GM18517 (cell line): ENCODE measurements at regions not wholly inside any gene's neighbourhood (a gene's known extent, or its start where the extent isn't known, plus 50 kb on each side); places are given as distances from the start of the nearest gene placed in this dataset.
"Not testable (repeated sequence)": the region's sequence is repeated elsewhere in the genome, so short reads cannot be mapped to it uniquely, and the experiment has no call there.

ENCODE experiments used
- ATAC-seq: cut with Tn5 transposase; IDR thresholded peaks from one replicate; pipeline ENCODE4 v1.9.1; 2021; ENCODE audit warnings: mild to moderate bottlenecking, moderate library complexity; ENCODE audit not compliant: unreplicated experiment

DNA sequence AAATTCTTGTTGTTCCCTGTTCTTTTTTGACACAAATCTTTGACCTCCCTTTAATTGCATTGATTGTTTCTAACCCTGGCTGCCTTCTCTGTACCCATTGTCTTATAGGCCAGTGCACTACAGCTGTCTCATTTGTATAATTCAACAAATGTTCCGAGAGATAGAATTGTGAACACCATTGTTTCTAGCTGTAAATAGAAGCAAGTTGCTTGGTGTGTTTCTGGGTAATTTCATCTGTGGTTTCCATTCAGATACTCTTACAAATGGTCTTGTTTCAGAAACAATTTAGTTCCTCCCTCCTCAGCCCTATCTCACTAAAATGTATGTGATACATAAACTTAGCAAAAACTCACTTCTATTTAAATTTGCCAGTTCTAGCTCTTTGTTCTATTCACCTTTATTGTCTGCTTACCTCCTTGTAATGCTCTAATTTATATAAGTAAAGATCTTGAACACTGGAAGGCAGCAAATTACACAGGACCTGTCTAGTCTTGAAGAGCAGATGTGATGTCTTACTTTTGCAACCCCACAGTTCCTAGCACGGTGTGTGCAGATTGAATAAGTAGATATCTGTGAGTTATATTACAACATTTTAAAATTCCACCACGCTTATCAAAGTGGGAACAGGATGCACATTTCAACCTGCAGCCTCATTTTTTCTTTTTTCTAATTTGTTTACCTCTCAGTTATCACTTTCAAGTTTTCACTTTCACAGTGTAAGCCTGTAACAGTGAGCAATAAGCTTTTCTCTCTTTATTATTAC, 515.6 kb upstream of the ZP4 start:
- no peak for ATAC-seq

DNA sequence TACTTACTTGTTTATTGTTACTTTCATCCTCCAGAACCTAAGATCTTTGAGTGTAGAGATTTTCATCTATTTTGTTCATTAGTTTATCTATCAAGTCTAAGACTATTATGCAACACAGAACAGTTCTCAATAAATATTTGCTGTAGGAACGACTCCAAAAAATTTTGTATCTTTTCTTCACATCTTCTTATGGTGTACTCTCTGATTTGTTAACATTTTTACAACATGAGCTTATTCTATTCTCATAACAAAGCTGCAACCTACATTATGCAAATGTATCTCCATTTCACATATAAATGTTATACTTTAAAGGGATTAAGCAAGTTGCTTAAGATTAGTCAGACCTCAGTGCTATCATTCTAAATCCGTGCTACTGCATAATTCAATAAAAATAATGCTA, 514.2 kb upstream of the ZP4 start:
- no peak for ATAC-seq

DNA sequence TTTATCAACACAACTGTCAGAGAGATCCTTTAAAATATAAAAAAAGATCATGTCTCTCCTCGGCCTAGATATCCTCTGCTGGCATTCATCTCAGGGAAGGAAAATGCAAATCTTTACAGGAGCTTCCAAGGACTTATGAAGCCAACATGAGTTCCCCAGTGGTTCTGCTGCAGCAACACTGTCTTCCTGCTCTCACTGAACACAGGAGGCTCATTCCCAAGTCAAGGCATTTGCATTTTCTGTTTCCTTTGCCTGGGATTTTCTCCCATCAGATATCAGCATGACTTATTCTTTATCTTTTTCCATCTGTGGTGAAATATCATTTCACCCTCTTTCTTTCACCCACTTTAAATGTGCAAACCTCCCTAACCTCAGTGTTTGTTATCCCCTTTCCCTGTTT, 513.8 kb upstream of the ZP4 start:
- ATAC-seq, result no peak

DNA sequence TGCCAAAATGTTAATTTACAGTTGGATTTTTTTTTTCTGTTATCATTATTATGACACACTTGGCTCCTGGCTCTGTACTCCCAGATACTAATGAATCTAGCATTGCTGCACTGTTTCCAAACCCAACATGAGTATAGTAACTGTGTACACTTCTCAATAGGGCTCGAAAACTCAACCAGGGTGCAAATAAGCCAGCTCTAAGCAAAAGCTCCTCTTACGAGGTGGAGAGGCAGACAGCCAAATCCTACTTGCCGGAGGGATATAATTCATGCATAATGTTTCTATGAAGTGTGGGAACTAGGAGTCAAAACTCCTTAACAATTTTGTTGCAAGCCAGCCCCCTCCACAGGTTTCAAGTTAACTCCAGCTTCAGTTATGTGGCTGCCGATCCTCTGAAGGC, 510.4 kb upstream of the ZP4 start:
- ATAC-seq, result no peak

DNA sequence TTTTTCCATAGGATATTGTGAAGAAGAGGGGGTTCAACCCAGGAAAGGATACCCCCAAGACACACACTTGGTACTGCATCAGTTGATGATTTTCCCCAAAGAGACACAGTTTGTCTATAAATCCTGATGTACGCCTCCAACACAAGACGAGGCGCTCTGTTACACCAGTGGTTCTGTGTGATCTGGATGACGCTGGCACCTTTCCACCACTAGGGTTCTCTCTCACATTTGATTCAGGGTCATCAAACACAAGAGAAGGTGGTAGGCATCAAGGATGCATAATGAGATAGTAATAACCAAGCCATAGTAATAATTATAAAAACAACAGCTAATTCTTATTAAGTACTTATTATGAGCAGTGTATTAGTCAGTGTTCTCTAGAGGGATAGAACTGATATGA, 508.8 kb upstream of the ZP4 start:
- ATAC-seq, result no peak

DNA sequence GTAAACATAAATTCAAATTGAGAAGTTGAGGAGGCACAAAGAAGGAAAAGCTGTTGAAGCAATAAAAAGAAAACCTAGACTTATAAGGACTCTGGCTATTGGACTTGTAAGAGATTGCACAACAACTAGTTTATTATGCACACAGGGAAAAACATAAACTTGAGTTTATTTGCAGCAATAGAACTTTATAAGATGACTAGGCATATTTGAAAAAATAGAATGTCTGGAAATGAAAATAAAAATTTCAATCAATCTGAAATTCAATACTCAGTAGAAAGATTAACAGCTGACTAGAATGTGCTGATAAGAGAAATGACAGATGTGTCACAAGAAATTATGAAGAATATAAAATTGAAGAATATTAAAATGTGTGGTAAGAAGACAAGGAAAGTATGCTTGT, 505.4 kb upstream of the ZP4 start:
- no peak for ATAC-seq

DNA sequence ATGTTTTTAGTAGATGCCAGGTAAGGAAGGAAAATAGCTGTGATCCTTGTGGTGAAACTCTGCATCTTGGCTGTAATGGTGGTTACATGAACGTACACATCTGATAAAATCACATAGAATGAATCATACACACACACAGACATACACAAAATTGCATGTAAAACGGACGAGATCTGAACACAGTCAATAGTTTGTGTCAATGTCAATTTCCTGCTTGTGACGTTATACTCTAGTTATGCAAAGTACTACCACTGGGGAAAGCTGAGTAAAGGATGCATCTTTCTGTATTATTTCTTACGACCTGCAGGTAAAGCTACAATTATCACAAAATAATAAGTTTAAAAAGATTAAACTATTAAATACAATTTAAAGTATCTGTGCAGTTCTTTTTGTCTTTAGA, 493.7 kb upstream of the ZP4 start:
- no peak for ATAC-seq

DNA sequence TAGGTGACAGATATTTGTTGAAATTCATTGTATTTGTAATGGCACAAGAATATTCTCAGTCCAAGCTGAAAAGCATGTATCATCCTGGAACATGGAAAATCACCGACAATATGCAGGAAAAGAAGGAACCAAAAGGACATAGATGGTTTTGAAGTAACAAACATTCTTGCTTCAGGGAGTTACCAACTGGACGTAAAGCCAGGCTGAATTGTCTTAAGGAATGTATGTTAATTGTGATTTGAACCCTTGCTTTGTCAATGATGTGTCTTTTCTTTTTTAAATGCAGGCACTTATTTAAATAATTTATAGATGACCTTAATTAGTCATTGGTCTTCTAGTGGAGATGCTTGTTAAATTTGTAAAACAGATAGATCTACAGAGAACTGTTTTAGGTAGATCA, 489.4 kb upstream of the ZP4 start:
- no peak for ATAC-seq

DNA sequence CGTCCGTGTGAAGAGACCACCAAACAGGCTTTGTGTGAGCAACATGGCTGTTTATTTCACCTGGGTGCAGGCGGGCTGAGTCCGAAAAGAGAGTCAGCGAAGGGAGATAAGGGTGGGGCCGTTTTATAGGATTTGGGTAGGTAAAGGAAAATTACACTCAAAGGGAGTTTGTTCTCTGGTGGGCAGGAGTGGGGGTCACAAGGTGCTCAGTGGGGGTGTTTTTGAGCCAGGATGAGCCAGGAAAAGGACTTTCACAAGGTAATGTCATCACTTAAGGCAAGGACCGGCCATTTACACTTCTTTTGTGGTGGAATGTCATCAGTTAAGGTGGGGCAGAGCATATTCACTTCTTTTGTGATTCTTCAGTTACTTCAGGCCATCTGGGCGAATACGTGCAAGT, 488.7 kb upstream of the ZP4 start:
- ATAC-seq, result not testable (repeated sequence)

DNA sequence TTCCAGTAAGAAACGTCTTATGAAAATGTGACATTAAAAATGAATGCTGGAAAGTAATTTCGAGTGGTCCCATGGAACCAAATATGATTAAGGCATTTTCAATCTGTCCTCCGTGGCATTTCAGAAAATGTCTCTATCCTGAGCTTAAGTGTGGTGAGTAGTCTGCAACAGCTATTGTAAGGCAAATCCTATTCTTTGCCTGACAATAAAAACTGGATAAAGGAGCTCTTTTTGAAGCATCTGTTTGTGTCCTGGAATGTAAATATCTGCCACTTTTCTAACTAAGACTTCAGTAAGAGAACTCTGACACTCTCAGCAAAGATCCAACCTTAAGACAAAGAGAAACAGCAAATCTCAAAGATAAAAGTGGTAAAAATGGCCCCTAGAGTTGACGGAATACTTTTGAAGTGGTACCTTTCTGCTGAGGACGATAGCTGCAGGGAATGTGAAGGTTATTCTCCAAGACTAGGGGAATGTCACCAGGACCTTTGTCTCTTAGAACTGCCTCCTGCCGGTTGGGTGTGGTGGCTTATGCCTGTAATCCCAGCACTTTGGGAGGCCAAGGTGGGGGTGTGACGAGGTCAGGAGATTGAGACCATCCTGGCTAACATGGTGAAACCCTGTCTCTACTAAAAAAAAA, 486.7 kb upstream of the ZP4 start:
- no peak for ATAC-seq

DNA sequence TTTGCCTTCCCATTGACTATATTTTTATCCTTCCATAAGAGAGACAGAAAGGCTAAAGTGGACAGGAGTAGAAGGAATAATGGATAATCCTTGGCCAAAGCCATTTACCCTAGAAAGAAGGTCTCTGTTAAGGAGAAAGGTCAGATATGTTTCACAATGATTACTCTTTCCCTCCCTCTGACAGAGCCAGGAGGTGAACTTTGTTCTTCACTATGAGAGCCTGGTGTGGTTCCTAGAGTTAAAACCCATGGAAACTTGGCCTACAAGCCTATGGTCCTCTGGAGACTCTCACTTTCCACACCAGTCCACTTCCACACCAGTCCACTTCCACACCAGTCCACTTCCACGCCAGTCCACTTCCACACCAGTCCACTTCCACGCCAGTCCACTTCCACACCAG, 479.9 kb upstream of the ZP4 start:
- ATAC-seq, result no peak

DNA sequence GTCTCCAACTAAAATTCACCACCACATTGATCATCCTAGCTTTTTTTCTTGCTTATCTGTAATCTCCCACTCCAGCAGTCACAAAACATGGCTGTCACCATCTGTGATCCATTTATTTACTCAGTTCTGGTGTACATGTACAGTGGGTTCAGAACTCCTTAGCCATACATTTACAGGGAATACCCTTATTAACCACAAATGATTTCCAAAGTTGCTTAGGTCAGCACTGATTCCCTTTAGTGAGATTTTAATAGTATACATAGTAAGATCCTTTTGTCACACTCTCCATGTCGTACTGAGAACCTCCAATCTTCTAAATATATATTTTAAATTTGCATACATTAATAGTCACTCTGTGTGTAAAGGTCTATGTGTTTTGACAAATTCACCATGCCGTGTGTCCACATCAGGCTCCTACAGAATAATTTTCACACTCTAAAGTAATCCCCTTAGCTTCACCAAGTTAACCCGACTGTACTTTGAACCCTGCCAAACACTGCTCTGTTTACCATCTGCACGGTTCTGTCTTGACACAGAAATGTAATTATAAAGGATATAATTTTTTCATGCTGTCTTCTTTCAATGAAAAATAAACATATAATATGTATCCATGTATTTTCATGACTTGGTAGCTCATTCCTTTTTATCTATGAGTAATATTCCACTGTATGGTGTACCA, 473.6 kb upstream of the ZP4 start:
- ATAC-seq, result no peak

DNA sequence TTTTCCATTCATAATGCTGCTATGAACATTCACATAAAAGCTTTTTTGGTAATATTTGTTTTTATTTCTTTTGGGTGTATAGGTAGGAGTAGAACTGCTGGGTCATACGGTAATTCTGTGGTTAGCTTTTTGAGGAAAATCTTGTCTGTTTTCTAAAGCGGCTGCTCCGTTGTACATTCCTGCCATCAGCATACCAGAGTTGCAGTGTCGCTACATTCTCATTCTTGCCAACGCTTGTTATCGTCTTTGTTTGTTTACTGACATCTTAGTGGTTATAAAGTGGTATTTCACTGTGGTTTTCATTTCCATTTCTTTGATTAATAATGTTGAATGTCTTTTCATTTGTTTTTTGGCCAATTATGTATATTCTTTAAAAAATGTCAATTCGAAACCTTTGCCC, 469.8 kb upstream of the ZP4 start:
- no peak for ATAC-seq

DNA sequence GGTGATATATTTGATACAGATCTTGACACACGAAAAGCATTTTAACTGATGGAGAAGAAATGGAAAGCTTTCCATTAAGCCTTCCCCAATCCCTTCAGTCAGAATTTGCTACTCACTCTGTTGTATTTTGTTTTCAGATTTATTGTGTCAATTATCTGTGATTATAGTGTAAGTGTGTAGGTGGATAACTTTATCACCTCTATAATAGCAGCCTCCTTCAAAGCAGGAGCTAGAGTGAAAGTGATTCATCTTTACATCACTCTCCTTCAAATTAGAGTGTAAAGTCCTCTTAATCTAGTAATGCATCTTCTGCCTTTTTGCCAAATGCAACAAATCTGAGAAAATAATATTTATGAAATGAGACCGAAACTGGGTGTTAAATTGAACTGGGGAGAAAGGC, 459.7 kb upstream of the ZP4 start:
- no peak for ATAC-seq

DNA sequence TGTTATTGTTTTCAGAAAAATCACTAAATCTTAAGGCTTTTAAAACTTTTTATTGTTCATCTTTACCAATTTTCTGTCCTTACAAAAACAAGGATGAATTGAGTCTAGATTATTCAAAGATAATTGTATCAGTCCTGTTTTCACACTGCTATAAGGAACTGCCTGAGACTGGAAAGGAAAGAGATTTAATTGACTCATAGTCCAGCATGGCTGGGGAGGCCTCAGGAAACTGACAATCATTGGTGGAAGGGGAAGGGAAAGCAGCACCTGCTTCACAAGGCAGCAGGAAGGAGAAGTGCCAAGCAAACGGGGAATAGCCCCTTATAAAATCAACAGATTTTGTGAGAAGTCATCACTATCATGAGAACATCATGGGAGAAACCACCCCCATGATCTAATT, 455.6 kb upstream of the ZP4 start:
- ATAC-seq, result no peak

DNA sequence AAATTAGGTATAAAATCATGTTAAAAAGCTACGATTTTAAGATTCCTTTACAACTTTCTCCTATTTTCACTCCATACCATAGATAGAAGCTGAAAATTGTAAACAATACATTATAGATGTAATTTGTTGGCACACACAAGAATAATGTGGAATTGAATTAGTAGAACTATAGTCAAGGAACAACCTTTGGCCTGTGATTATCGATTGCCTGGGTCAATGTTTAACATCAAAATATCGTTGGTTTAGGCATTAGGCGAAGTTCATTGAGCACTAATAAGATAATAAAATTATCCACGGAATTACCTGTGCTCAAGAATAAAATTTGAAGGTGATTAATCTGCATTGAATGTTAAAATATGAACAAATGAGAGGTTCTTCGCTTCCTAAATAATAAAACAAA, 455.1 kb upstream of the ZP4 start:
- ATAC-seq, result no peak

DNA sequence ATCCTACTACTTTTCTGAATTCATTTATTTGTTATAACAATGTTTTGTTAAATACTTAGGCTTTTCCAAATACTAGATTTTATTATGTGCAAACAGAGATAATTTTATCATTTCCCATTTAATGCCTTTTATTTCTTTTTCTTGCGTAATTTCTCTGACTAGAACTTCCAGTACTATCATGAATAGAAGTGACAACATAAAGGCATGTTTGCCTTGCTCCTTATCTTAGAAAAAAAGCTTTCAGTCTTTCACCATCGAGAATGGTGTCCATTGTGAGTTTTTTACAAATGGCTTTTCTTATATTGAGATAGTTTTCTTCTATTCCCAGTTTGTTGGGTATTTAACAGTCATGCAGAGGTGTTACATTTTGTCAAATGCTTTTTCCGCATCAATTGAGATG, 453.1 kb upstream of the ZP4 start:
- ATAC-seq, result no peak

DNA sequence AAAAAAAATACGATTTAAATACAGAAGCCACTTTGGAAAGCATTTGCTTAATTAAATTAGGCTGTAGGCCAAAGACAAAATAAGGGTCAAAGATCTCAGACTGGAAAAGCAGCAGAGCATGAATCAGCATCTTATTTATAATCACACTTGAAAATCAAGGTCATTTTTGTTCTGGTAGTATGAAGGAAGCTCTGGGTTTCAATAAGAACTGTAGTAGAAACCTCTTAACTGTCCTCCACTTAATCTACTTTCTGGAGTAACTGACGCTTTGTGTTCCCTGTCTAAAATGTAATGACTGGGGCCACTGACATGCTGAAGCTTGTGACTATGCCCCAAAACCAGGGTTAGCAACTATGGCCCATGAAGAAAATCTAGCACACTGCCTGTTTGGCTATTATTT, 450.7 kb upstream of the ZP4 start:
- ATAC-seq, result no peak

DNA sequence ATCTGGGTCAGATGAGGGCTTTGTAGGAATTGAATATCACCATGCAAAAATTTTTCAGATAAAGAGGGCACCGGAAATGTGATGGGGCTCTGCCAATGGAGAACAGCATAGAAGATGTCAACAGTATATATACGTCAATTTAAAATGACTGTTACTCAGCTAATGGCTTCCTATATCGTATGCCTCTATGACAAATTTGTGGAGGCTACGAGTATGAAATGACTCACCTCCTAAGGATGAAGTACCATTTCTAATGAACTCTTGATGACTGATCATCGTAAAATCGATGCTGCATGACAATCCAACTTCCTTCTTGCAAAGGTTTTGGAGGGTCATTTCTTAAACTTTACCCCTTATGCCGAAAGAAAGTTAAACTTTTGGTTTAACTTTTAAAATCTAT, 450.3 kb upstream of the ZP4 start:
- no peak for ATAC-seq

DNA sequence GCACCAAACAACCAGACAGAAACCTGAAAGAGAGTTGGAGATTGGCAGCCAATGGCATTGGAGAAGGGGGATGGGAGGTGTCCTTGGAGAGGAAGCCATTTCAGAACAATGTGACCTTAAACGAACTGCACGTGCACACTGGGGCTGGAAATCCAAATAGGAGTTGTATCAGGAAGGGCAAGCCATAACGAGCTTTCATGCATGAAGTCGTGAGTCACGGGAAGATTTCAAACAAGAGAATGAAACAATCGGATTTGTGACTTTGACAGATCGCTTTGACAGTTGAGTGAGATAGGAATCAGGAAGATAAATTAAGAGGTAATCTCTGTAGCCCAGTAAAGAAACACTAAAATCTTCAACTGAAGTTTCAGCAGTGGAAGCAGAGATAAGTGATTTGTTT, 445.8 kb upstream of the ZP4 start:
- ATAC-seq, result no peak

DNA sequence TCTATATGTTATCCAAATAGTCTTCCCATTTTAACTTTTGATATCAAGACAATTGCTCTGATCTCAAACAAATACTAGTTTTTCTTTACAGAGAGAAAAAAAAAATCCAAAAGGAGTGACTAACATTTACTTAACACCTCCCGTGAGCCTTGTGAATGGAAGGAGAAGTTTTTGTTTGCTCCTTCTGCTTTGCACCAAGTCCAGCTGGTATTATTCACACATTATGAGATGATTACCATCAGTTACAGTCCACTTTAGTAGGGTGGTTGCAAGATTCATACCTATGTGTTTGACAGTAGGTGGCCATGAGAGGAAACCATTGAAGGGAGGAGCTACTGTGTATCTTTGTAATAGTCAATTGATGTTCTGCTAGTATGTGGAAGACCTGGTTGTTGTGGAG, 443.4 kb upstream of the ZP4 start:
- no peak for ATAC-seq

DNA sequence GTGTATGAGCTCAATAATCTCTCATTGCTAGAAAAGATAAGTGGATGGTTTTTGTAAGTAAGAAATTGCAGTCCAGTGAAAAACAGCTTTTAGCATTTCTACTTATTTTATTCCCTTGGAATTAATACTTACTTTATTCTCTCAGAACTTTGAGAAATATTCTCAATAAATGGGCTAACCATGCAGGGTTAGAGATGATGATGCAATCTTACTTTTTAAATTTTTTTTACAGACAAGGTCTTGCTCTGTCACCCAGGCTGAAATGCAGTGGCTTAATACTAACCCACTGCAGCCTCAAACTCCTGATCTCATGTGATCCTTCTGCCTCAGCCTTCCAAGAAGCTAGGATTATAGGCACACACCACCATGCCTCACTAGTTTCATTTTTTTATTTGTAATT, 440.8 kb upstream of the ZP4 start:
- ATAC-seq, result no peak
